ENCODE measurements at regions not wholly inside any gene's neighbourhood (a gene's known extent, or its start where the extent isn't known, plus 50 kb on each side); places are given as distances from the start of the nearest gene placed in this dataset.
"Not testable (repeated sequence)": the region's sequence is repeated elsewhere in the genome, so short reads cannot be mapped to it uniquely, and the experiment has no call there.

- no peak for DNase-seq
These were observed 378.5 kb downstream of the CCSER2 start for GRCh38 chr10:84706875-84707274.

- peak; percentile 10 for DNase-seq
These were observed 387.5 kb downstream of the CCSER2 start for GRCh38 chr10:84715911-84716310.

GRCh38 chr10:84718877-84719616 lies 390.7 kb downstream of the CCSER2 start:
- DNase-seq, result no peak

- DNase-seq, result no peak
These were observed 391.3 kb downstream of the CCSER2 start for GRCh38 chr10:84719687-84720086.

GRCh38 chr10:84727398-84727797 lies 399.0 kb downstream of the CCSER2 start:
- no peak for DNase-seq

- not testable (repeated sequence) for DNase-seq
These were observed 410.7 kb downstream of the CCSER2 start for GRCh38 chr10:84739126-84739525.

- DNase-seq, result no peak
These were observed 411.3 kb downstream of the CCSER2 start for GRCh38 chr10:84739641-84740040.

GRCh38 chr10:84743483-84743882 lies 415.1 kb downstream of the CCSER2 start:
- DNase-seq, result no peak

- no peak for DNase-seq
These were observed 426.9 kb downstream of the CCSER2 start for GRCh38 chr10:84755311-84755710.

GRCh38 chr10:84756653-84757052 lies 428.3 kb downstream of the CCSER2 start:
- DNase-seq, result not testable (repeated sequence)

GRCh38 chr10:84761994-84762614 lies 433.7 kb downstream of the CCSER2 start:
- not testable (repeated sequence) for DNase-seq

- no peak for DNase-seq
These were observed 434.5 kb downstream of the CCSER2 start for GRCh38 chr10:84762754-84763394.

- DNase-seq, result no peak
These were observed 435.6 kb downstream of the CCSER2 start for GRCh38 chr10:84763965-84764364.

- no peak for DNase-seq
These were observed 436.7 kb downstream of the CCSER2 start for GRCh38 chr10:84765086-84765485.

- DNase-seq, result no peak
These were observed 437.3 kb downstream of the CCSER2 start for GRCh38 chr10:84765656-84766055.

- DNase-seq, result no peak
These were observed 438.5 kb downstream of the CCSER2 start for GRCh38 chr10:84766923-84767322.

- DNase-seq, result no peak
These were observed 439.7 kb downstream of the CCSER2 start for GRCh38 chr10:84768132-84768531.

- DNase-seq, result no peak
These were observed 442.4 kb downstream of the CCSER2 start for GRCh38 chr10:84770824-84771223.

GRCh38 chr10:84783386-84783785 lies 455.0 kb downstream of the CCSER2 start:
- peak; percentile 70 for DNase-seq

GRCh38 chr10:84783909-84784308 lies 455.5 kb downstream of the CCSER2 start:
- DNase-seq, result no peak

GRCh38 chr10:84784749-84785148 lies 456.4 kb downstream of the CCSER2 start:
- no peak for DNase-seq

GRCh38 chr10:84789026-84789425 lies 460.6 kb downstream of the CCSER2 start:
- no peak for DNase-seq

GRCh38 chr10:84798312-84798711 lies 469.9 kb downstream of the CCSER2 start:
- peak; percentile 29 for DNase-seq

GRCh38 chr10:84801156-84801555 lies 472.8 kb downstream of the CCSER2 start:
- no peak for DNase-seq

Measured in NCI-H748 treated with DMSO at 0.1 percent for 48 hours (cell line).